IMR-90 (cell line): ENCODE measurements at regions not wholly inside any gene's neighbourhood (a gene's known extent, or its start where the extent isn't known, plus 50 kb on each side); places are given as distances from the start of the nearest gene placed in this dataset.

Source experiments
- ATAC-seq: fragments of 200-7000 bp; cut with Tn5 transposase; 2 replicates; pipeline ENCODE4 v1.9.1; 2020; ENCODE audit warnings: low read depth, mild to moderate bottlenecking, moderate library complexity
- BruUV-seq: library from RNA; stranded (reverse); fragments of 400-500 nt; replicated peaks from 2 replicates; lab custom pipeline; 2021; lab: Mats Ljungman, UMichigan
- CTCF ChIA-PET: fragments of 300-600 bp; formaldehyde crosslinking; extraction: SDS; loops from one replicate; lab custom pipeline; 2021; ENCODE audit warnings: antibody characterized with exemption; lab: Yijun Ruan, JAX
- POLR2A ChIA-PET: fragments of 300-600 bp; sonication (Branson Sonifier 250); formaldehyde crosslinking; loops from one replicate; lab custom pipeline; 2022; ENCODE audit warnings: antibody characterized with exemption; ENCODE audit not compliant: unreplicated experiment; lab: Charles Lee
- DNase-seq: peaks from one replicate; pipeline ENCODE4 v3.0.0; 2013
- H2AFZ ChIP-seq: replicated peaks from 2 replicates; pipeline ENCODE3; 2013; ENCODE audit warnings: low read length, mild to moderate bottlenecking; ENCODE audit not compliant: poor library complexity
- H2AK5ac ChIP-seq: 2 replicates; pipeline ENCODE4 v1.6.1; 2013; ENCODE audit warnings: low read depth, low read length, inconsistent platforms
- H2AK9ac ChIP-seq: replicated peaks from 2 replicates; pipeline ENCODE3; 2013; ENCODE audit warnings: mild to moderate bottlenecking, low read depth, low read length, moderate library complexity; ENCODE audit not compliant: poor library complexity
- H2BK120ac ChIP-seq: 2 replicates; pipeline ENCODE4 v1.6.1; 2013; ENCODE audit warnings: low read depth, low read length, inconsistent platforms
- H2BK15ac ChIP-seq: 3 replicates; pipeline ENCODE4 v1.6.1; 2013; ENCODE audit warnings: low read depth, low read length, inconsistent platforms
- H2BK20ac ChIP-seq: 2 replicates; pipeline ENCODE4 v1.6.1; 2013; ENCODE audit warnings: low read depth, mild to moderate bottlenecking, inconsistent platforms, low read length, moderate library complexity
- H2BK5ac ChIP-seq: 2 replicates; pipeline ENCODE4 v1.6.1; 2013; ENCODE audit warnings: mild to moderate bottlenecking, low read depth, low read length, inconsistent platforms; ENCODE audit not compliant: poor library complexity, severe bottlenecking
- H3K14ac ChIP-seq: replicated peaks from 2 replicates; pipeline ENCODE4 v1.6.1; 2013; ENCODE audit warnings: low read depth, low read length, inconsistent platforms
- H3K18ac ChIP-seq: 2 replicates; pipeline ENCODE4 v1.6.1; 2013; ENCODE audit warnings: low read depth, low read length, control low read depth
- H3K23ac ChIP-seq: 2 replicates; pipeline ENCODE4 v1.6.1; 2013; ENCODE audit warnings: low read depth, low read length, inconsistent platforms
- H3K27ac ChIP-seq: 2 replicates; pipeline ENCODE4 v1.5.1; 2013; ENCODE audit warnings: mild to moderate bottlenecking, control low read depth, low read length; ENCODE audit not compliant: insufficient read depth
- H3K27me3 ChIP-seq: 2 replicates; pipeline ENCODE4 v1.6.1; 2013; ENCODE audit warnings: low read length; ENCODE audit not compliant: control insufficient read depth, insufficient read depth
- H3K36me3 ChIP-seq: 2 replicates; pipeline ENCODE4 v1.6.1; 2013; ENCODE audit warnings: low read length, mixed read lengths; ENCODE audit not compliant: control insufficient read depth, insufficient read depth
- H3K4ac ChIP-seq: 2 replicates; pipeline ENCODE4 v1.6.1; 2013; ENCODE audit warnings: low read depth, low read length, inconsistent platforms
- H3K4me1 ChIP-seq: 2 replicates; pipeline ENCODE4 v1.6.1; 2013; ENCODE audit warnings: low read length, mixed read lengths; ENCODE audit not compliant: control insufficient read depth, insufficient read depth
- H3K4me2 ChIP-seq: 2 replicates; pipeline ENCODE4 v1.6.1; 2013; ENCODE audit warnings: low read depth, mild to moderate bottlenecking, control low read depth, low read length, moderate library complexity
- H3K4me3 ChIP-seq: 2 replicates; pipeline ENCODE4 v1.5.1; 2013; ENCODE audit warnings: low read depth, mild to moderate bottlenecking, control low read depth, low read length, moderate library complexity; ENCODE audit not compliant: insufficient read depth
- H3K56ac ChIP-seq: 2 replicates; pipeline ENCODE4 v1.6.1; 2013; ENCODE audit warnings: low read length, inconsistent platforms; ENCODE audit not compliant: insufficient read depth; ENCODE audit errors: extremely low read depth
- H3K79me1 ChIP-seq, 2 experiments: 2 replicates each; pipeline ENCODE4 v1.6.1; 2013; ENCODE audit warnings: low read length in 2 of 2, inconsistent platforms in 1 of 2, low read depth in 1 of 2
- H3K9ac ChIP-seq: 2 replicates; pipeline ENCODE4 v1.6.1; 2013; ENCODE audit warnings: low read depth, low read length, control low read depth
- H3K9me1 ChIP-seq: 2 replicates; pipeline ENCODE4 v1.6.1; 2013; ENCODE audit warnings: low read length, inconsistent platforms; ENCODE audit not compliant: insufficient read depth
- H3K9me3 ChIP-seq: 2 replicates; pipeline ENCODE4 v1.6.1; 2013; ENCODE audit warnings: low read length; ENCODE audit not compliant: control insufficient read depth, insufficient read depth
- H4K20me1 ChIP-seq: 2 replicates; pipeline ENCODE4 v1.6.1; 2013; ENCODE audit warnings: low read length, inconsistent platforms; ENCODE audit not compliant: insufficient read depth
- H4K5ac ChIP-seq: 2 replicates; pipeline ENCODE4 v1.6.1; 2013; ENCODE audit warnings: mild to moderate bottlenecking, low read depth, low read length, control low read depth
- H4K8ac ChIP-seq, 2 experiments: 2 replicates each; pipeline ENCODE4 v1.6.1; 2013; ENCODE audit warnings: low read depth in 2 of 2, low read length in 2 of 2, control low read depth in 1 of 2, inconsistent platforms in 1 of 2
- H4K91ac ChIP-seq: 2 replicates; pipeline ENCODE4 v1.6.1; 2013; ENCODE audit warnings: low read depth, low read length, inconsistent platforms; ENCODE audit not compliant: insufficient read depth
- MAFK ChIP-seq: IDR thresholded peaks from 2 replicates; pipeline ENCODE4 v1.6.1; 2012; ENCODE audit warnings: low read depth, low read length, improper control_type of control experiment
- dilution Hi-C: fragments of 300-500 bp; cut with HindIII; formaldehyde crosslinking; loops from one replicate; pipeline ENCODE4 v1.14.3; 2018; ENCODE audit warnings: low sequenced_read_pairs; ENCODE audit not compliant: unreplicated experiment
- in situ Hi-C: fragments of 300-500 bp; cut with MboI; formaldehyde crosslinking; loops from 3 replicates; pipeline ENCODE4 v1.14.3; 2019; ENCODE audit warnings: low sequenced_read_pairs, inconsistent platforms, mixed read lengths
- intact Hi-C: fragments of 100-400 bp; cut with micrococcal nuclease; formaldehyde crosslinking; loops from 2 replicates; pipeline ENCODE4 v1.10.0; 2022

DNA sequence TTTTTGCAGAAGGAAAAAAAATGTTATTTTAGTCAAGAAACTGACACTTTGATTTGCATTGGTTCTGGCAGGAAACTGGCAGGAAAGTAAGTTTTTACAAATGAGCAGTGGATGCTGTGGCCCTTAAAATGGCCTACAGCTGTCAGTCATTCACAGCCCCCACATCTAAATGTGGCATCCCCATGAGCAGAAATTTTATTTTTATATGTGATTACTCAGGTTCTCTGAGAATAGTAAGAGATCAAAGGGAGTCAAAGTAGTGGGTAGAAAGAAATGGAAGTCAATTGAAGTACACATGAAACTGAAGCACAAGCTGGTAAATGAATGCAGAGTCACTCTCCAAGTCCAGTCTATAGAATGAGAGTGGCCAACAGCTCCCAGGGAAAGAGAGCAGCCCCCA is 80.3 kb downstream of the ENC1 start:
- Histone ChIP-seq H2BK5ac (no peak overlapping the region), H3K9ac (no peak overlapping the region), H4K5ac (no peak overlapping the region), H2BK120ac (no peak overlapping the region), H3K79me1 (no peaks in the 10 kb centered on the region), H3K56ac (no peak overlapping the region), H3K9me3 (no peaks in the 10 kb centered on the region), H2AK5ac (no peak overlapping the region), H3K4me3 (no peak overlapping the region), H3K36me3 (no peaks in the 10 kb centered on the region), H2AK9ac (no peak overlapping the region), H4K8ac (no peak overlapping the region), H3K18ac (no peak overlapping the region), H3K4me1 (no peaks in the 10 kb centered on the region), H3K4ac (no peak overlapping the region), H3K9me1 (no peaks in the 10 kb centered on the region), H3K14ac (no peak overlapping the region), H3K23ac (no peak overlapping the region), H3K27ac (no peak overlapping the region), H2BK15ac (no peak overlapping the region), H3K4me2 (no peak overlapping the region), H4K20me1 (no peaks in the 10 kb centered on the region), H3K27me3 (no peaks in the 10 kb centered on the region), H4K91ac (no peak overlapping the region), H2BK20ac (no peak overlapping the region), H2AFZ (no peak overlapping the region)
- ChIA-PET POLR2A (no interaction called here), CTCF (no interaction called here)
- dilution Hi-C loops (no loop called here), intact Hi-C loops (no loop called here), in situ Hi-C loops (no loop called here)
- no TSS peak for BruUV-seq
- DNase-seq = no peak
- ATAC-seq = no peak
- TF ChIP-seq MAFK = no peak
